Muscle of leg (tissue), 3 donors: ENCODE measurements at regions not wholly inside any gene's neighbourhood (a gene's known extent, or its start where the extent isn't known, plus 50 kb on each side); places are given as distances from the start of the nearest gene placed in this dataset.

Source experiments
- DNase-seq: peaks from one replicate; pipeline ENCODE4 v3.0.0; 2013
- H3K27ac ChIP-seq: one replicate; pipeline ENCODE4 v1.5.1; 2013; ENCODE audit warnings: mild to moderate bottlenecking, low read length, control low read depth
- H3K27me3 ChIP-seq: one replicate; pipeline ENCODE4 v1.6.1; 2013; ENCODE audit warnings: low read length; ENCODE audit not compliant: control insufficient read depth, insufficient read depth
- H3K36me3 ChIP-seq: one replicate; pipeline ENCODE4 v1.6.1; 2013; ENCODE audit warnings: low read length; ENCODE audit not compliant: control insufficient read depth, insufficient read depth
- H3K4me1 ChIP-seq: one replicate; pipeline ENCODE4 v1.6.1; 2013; ENCODE audit warnings: low read length; ENCODE audit not compliant: control insufficient read depth, insufficient read depth
- H3K4me3 ChIP-seq: one replicate; pipeline ENCODE4 v1.5.1; 2013; ENCODE audit warnings: low read length, control low read depth
- H3K9me3 ChIP-seq: replicated peaks from 2 replicates; pipeline ENCODE4 v1.6.1; 2013; ENCODE audit warnings: low read depth, low read length; ENCODE audit not compliant: control insufficient read depth
- WGBS: methylation state at CpG from one replicate; pipeline ENCODE4 v1.1.5; 2013; ENCODE audit warnings: missing lambda C conversion rate; ENCODE audit not compliant: insufficient coverage; 5-methylcytosine and 5-hydroxymethylcytosine counted together

DNA sequence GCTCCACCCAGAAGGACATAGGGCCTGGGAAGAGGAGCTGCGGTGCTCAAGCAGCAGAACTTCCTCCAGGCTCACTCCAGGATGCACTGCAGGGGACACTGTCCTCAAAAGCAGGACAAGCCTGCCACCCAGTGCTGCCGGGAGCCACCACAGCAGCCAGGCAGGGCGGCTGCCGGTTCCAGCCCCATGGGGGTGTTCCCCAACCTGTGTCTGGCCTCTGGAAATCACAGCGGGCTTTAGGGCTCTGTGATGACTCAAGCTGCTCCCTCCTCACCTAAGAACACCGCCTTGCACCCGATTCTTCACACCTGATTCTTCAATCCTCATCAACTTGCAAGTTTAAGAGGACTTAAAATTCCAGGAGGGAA, 71.9 kb upstream of the SLC6A11 start:
- no peak for DNase-seq
- Histone ChIP-seq H3K27me3 (peaks cover 4% of the 10 kb centered on the region), H3K36me3 (no peaks in the 10 kb centered on the region), H3K4me1 (no peaks in the 10 kb centered on the region), H3K4me3 (no peak overlapping the region), H3K27ac (no peak overlapping the region), H3K9me3 (no peaks in the 10 kb centered on the region)
- WGBS: 18% methylated on average over 7 of the region's 7 CpGs

DNA sequence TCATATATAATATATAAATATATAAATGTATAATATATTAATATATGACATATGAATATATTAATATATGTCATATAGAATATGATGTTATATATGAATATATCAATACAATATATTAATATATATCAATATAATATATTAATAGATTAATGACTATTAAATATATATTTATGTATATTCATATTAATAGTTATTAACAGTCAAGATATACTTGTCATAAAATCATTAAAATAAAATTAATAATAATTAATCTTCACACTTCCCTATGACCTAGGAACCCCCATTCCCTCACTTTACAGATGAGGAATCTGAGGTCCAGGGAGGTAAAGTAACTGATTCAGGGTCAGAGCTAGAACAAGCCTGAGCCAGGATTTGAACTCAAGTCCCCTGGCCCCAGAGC, 70.6 kb upstream of the SLC6A11 start:
- no peaks in the 10 kb centered on the region for H3K9me3 ChIP-seq
- DNase-seq: no peak
- H3K27me3 ChIP-seq: no peaks in the 10 kb centered on the region
- no peak overlapping the region for H3K4me3 ChIP-seq
- no peaks in the 10 kb centered on the region for H3K4me1 ChIP-seq
- no peaks in the 10 kb centered on the region for H3K36me3 ChIP-seq
- H3K27ac ChIP-seq: no peak overlapping the region

DNA sequence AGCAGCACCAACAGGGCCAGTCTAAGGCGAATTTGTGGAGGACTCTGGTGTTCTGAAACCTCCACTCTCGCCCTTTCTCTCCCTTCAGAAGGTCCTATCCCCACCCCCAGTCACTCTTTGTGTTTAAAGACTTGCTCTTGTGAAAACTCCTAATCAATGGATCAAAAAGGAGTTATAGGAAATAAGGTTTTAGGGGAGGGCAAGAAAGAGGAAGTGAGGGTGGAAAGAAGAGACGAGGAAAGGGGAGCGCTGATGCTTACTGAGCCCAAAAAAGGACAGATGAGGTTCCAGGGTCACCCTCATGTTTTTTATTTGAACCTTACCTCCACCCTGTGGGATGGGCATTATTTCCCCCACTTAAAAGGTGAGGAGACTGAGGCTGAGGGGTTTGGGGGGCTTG, 70.0 kb upstream of the SLC6A11 start:
- H3K9me3 ChIP-seq: no peaks in the 10 kb centered on the region
- no peak for DNase-seq
- H3K27me3 ChIP-seq: no peaks in the 10 kb centered on the region
- 60% methylated on average over 1 of the region's 4 CpGs for WGBS
- no peak overlapping the region for H3K27ac ChIP-seq
- no peak overlapping the region for H3K4me3 ChIP-seq
- no peaks in the 10 kb centered on the region for H3K4me1 ChIP-seq
- H3K36me3 ChIP-seq: no peaks in the 10 kb centered on the region

DNA sequence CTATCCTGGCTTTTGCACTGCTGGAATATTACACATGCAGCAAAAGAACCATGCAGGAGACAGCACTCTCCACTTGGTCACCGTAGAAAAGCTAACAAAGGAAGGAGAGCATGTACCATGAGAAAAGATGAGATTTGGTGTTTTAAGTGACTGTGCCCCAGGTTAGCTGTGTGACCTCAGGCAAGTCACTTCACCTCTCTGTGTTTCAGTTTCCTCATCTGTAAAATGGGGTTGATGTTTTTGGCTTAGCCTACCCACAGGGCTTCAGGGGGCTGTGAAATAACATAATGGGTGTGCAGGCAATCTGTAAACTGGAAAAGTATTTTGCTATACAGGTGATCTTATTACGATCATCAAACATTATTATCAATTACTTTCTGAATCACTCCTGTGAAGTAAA, 69.3 kb upstream of the SLC6A11 start:
- H3K36me3 ChIP-seq: no peaks in the 10 kb centered on the region
- no peak overlapping the region for H3K4me3 ChIP-seq
- H3K27ac ChIP-seq: no peak overlapping the region
- H3K9me3 ChIP-seq: no peaks in the 10 kb centered on the region
- no peaks in the 10 kb centered on the region for H3K4me1 ChIP-seq
- no peak for DNase-seq
- WGBS: 75% methylated on average over 2 of the region's 2 CpGs
- H3K27me3 ChIP-seq: no peaks in the 10 kb centered on the region

DNA sequence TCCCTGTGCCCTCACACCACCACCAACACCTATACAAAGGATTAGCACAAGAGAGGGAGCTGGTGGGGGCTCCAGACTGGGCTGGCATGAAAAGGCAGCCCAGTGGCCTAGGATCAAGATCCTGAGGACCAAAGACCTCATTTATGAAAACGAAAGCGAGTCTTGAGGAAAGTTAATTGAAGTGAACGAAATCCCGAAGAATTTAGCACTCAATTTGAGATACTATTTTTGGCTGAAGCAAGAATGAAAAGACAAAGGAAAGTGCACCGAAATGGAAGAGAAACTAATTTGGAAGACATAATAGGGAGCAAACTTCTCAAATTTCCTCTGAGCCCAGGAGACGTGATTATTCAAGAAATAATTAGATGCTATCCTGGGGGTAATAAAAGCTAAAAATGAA, 68.7 kb upstream of the SLC6A11 start:
- H3K27ac ChIP-seq: no peak overlapping the region
- H3K4me1 ChIP-seq: no peaks in the 10 kb centered on the region
- no peaks in the 10 kb centered on the region for H3K36me3 ChIP-seq
- H3K27me3 ChIP-seq: no peaks in the 10 kb centered on the region
- 71% methylated on average over 5 of the region's 6 CpGs for WGBS
- H3K9me3 ChIP-seq: no peaks in the 10 kb centered on the region
- no peak for DNase-seq
- no peak overlapping the region for H3K4me3 ChIP-seq

DNA sequence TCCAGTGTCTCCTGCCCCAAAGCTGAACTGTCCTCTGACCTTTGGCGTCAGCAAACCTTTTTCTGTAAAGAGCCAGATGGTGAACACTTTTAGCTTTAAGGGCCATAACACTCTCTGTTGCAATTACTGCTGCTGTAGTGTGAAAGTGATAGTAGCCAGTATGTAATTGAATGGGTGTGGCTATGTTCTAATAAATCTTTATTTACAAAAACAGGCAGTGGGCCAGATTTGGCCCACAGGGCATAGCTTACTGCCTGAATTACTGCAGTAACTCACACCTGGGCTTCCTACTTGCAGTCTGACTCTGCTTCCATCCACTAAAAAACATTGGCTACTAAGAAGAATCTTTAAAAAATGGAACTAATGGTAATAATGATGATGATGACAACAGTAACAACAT, 68.0 kb upstream of the SLC6A11 start:
- no peak overlapping the region for H3K27ac ChIP-seq
- H3K27me3 ChIP-seq: no peaks in the 10 kb centered on the region
- no peaks in the 10 kb centered on the region for H3K9me3 ChIP-seq
- no peaks in the 10 kb centered on the region for H3K4me1 ChIP-seq
- WGBS: no CpG with 5 or more reads among the region's 1 CpG
- H3K36me3 ChIP-seq: no peaks in the 10 kb centered on the region
- H3K4me3 ChIP-seq: no peak overlapping the region
- no peak for DNase-seq

DNA sequence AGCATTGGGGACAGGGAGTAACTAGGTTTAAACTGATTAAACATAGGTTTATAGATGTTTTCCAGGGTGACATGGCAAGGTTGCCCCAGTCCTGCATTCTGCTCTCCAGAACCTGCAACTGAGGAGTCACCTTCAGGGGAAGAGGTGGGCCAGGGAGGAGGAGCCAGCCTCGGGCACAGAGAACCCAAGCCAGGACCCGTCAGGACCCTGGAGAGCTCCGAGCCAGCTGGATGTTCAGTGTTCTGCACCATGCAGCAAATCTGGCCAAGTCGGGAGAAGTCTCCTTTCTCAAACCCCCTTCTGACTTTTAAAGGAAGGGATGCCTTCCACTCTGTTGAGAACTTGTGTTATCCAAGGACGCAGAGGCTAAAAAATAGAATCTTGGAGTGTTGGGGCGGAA, 62.1 kb upstream of the SLC6A11 start:
- 19% methylated on average over 4 of the region's 6 CpGs for WGBS
- Histone ChIP-seq H3K9me3 (no peaks in the 10 kb centered on the region), H3K4me3 (no peak overlapping the region), H3K27me3 (no peaks in the 10 kb centered on the region), H3K27ac (no peak overlapping the region), H3K4me1 (no peaks in the 10 kb centered on the region), H3K36me3 (no peaks in the 10 kb centered on the region)
- DNase-seq: peak; percentile 48

DNA sequence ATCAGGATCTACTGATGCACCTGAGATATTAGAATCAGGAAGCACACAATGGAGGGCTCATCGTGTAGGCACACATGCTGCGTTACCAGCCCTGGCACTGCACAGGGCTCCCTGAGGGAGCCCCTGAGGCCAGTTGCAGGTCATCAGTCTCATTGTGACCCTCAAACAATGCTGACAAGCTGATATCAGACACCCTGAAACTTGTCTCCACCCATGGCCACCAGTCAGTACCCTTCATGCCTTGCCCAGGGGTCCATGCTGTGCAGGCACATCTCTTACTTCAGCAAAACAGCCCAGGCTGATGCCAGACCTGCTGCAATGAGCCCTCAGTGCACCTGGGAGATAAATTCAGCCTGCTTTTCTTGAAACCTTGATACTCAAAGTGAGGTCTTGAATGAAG, 59.5 kb upstream of the SLC6A11 start:
- H3K36me3 ChIP-seq: no peaks in the 10 kb centered on the region
- no peaks in the 10 kb centered on the region for H3K4me1 ChIP-seq
- no peak overlapping the region for H3K27ac ChIP-seq
- 76% methylated on average over 2 of the region's 2 CpGs for WGBS
- peaks cover 4% of the 10 kb centered on the region for H3K27me3 ChIP-seq
- no peak overlapping the region for H3K4me3 ChIP-seq
- H3K9me3 ChIP-seq: no peaks in the 10 kb centered on the region
- no peak for DNase-seq

DNA sequence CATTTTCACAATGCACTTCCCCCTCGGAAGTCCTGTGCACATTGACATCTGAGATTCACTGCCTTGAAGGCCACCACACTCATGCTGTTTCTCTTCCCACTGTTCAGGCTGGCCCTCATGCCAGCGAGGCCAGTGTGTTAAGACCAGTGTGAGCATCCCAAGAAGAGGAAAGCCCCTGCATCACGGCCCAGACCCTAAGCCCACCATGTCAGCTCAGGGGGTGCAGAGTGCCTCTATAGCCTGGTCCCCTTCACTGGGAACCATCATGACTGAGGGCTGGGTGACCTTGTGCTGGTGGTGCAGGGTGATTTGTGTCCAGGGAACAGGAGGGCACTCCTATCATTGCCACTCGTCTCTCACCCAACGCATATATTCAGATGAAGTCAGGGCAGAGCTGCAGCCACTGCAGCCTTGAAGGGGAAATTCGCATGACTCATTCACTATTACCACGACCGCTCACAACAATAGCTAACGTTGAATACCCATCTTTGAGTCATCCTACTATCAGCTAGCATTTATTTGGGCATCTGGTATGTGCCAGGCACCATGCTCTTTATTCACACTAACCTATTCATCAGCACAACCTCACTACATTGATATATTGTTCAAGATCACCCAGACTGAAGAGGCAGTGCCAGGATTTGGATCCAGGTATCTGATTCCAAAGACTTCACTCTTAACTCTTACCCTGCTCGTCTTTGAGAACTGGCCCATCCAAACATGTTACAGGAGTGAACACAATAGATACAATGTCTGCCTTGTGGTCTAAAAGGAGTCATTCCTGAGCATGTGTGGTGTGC, 58.8 kb upstream of the SLC6A11 start:
- WGBS: 49% methylated on average over 9 of the region's 10 CpGs
- H3K4me3 ChIP-seq: no peak overlapping the region
- no peak for DNase-seq
- no peak overlapping the region for H3K27ac ChIP-seq
- no peaks in the 10 kb centered on the region for H3K36me3 ChIP-seq
- H3K4me1 ChIP-seq: no peaks in the 10 kb centered on the region
- no peaks in the 10 kb centered on the region for H3K9me3 ChIP-seq
- peaks cover 4% of the 10 kb centered on the region for H3K27me3 ChIP-seq

DNA sequence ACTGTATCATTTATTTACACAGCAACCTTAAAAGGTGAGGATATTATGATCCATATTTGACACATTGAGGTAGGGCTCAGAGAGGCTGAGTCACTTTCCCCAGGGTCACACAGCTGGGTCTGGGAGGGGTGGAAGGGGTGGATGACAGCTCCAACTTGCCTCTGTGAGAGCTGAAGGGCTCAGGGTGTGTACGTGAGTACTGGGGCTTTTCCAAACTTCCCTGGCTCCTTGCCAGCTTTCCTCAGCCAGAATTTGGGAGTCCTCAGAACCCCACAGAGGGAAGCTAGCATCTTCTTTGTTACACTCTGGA, 58.3 kb upstream of the SLC6A11 start:
- Histone ChIP-seq H3K4me3 (no peak overlapping the region), H3K4me1 (no peaks in the 10 kb centered on the region), H3K9me3 (no peaks in the 10 kb centered on the region), H3K27ac (no peak overlapping the region), H3K27me3 (peaks cover 4% of the 10 kb centered on the region), H3K36me3 (no peaks in the 10 kb centered on the region)
- DNase-seq: no peak
- WGBS: no CpG with 5 or more reads among the region's 1 CpG
